Endothelial cell (in vitro differentiated cells): ENCODE measurements at regions not wholly inside any gene's neighbourhood (a gene's known extent, or its start where the extent isn't known, plus 50 kb on each side); places are given as distances from the start of the nearest gene placed in this dataset.
"Not testable (repeated sequence)": the region's sequence is repeated elsewhere in the genome, so short reads cannot be mapped to it uniquely, and the experiment has no call there.

ENCODE experiments used
- DNase-seq: peaks from one replicate; pipeline ENCODE4 v3.0.0; 2021; ENCODE audit warnings: low spot score
- H3K27ac Mint-ChIP-seq: one replicate; pipeline ENCODE4 v1.8.0; 2021; ENCODE audit warnings: mixed read lengths, inconsistent platforms; ENCODE audit not compliant: unreplicated experiment
- H3K27me3 Mint-ChIP-seq: one replicate; pipeline ENCODE4 v1.8.0; 2021; ENCODE audit warnings: mild to moderate bottlenecking, moderate library complexity, mixed read lengths, inconsistent platforms; ENCODE audit not compliant: unreplicated experiment
- H3K36me3 Mint-ChIP-seq: one replicate; pipeline ENCODE4 v1.8.0; 2021; ENCODE audit warnings: mild to moderate bottlenecking, low read depth, mixed read lengths, inconsistent platforms; ENCODE audit not compliant: unreplicated experiment
- H3K4me1 Mint-ChIP-seq: one replicate; pipeline ENCODE4 v1.8.0; 2021; ENCODE audit warnings: mild to moderate bottlenecking, mixed read lengths, inconsistent platforms; ENCODE audit not compliant: unreplicated experiment
- H3K4me3 Mint-ChIP-seq: one replicate; pipeline ENCODE4 v1.8.0; 2021; ENCODE audit warnings: mild to moderate bottlenecking, mixed read lengths, inconsistent platforms; ENCODE audit not compliant: unreplicated experiment
- H3K9me3 Mint-ChIP-seq: one replicate; pipeline ENCODE4 v1.8.0; 2021; ENCODE audit warnings: mixed read lengths, inconsistent platforms; ENCODE audit not compliant: unreplicated experiment
- CTCF ChIP-seq: fragments of 200-600 bp; sonication (generic); IDR thresholded peaks from one replicate; pipeline ENCODE4 v1.5.0; 2021; ENCODE audit warnings: antibody characterized with exemption; ENCODE audit not compliant: unreplicated experiment

GRCh38 chr22:27605390-27605789, 196.2 kb downstream of the MN1 start:
- H3K36me3 Mint-ChIP-seq = no peaks in the 10 kb centered on the region

DNA sequence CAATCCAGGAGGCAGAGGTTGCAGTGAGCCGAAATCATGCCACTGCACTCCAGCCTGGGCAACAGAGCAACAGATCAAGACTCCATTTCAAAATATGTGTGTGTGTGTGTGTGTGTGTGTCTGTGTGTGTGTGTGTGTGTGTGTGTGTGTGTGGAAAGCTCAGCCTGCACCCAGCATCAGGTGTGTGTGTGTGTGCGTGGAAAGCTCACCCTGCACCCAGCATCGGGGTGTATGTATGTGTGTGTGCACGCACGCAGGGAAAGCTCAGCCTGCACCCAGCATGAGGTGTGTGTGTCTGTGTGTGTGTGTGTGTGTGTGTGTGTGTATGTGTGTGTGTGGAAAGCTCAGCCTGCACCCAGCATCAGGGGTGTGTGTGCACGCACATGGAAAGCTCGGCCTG, 193.8 kb downstream of the MN1 start:
- H3K4me1 Mint-ChIP-seq, H3K27me3 Mint-ChIP-seq, H3K4me3 Mint-ChIP-seq, H3K9me3 Mint-ChIP-seq, H3K36me3 Mint-ChIP-seq, H3K27ac Mint-ChIP-seq, DNase-seq: not testable (repeated sequence)

More at GRCh38 chr22:27605390-27605789, 196.2 kb downstream of the MN1 start:
- no peak for TF ChIP-seq CTCF
- Mint-ChIP-seq H3K4me3 (no peak overlapping the region), H3K27ac (no peak overlapping the region), H3K4me1 (no peaks in the 10 kb centered on the region), H3K9me3 (no peaks in the 10 kb centered on the region), H3K27me3 (no peaks in the 10 kb centered on the region)
- no peak for DNase-seq

DNA sequence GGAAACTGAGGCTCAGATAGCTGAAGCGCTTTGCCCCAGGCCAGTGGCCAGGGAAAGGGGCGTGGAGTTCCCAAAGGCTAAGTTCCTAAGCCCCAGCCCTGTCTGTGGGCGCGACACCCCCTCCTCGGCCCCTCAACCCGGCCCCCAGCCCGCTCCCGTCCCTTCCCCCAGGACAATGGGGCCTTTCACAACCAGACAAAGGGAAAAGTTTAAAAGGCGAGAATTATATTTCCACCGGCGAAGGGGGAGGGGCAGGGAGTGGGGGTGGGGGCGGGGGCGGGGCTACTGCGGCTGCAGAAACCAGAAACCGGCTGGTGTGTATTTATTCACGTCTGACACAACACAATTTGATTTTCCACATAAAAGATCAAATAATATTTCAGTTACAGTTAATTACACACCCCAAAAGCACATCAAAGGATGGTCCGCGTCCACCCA, 192.1 kb downstream of the MN1 start:
- Mint-ChIP-seq H3K4me3 (no peak overlapping the region), H3K36me3 (no peaks in the 10 kb centered on the region), H3K9me3 (no peaks in the 10 kb centered on the region), H3K27me3 (peaks cover 3% of the 10 kb centered on the region), H3K4me1 (peaks cover 15% of the 10 kb centered on the region), H3K27ac (no peak overlapping the region)
- no peak for DNase-seq
- no peak for TF ChIP-seq CTCF

- not testable (repeated sequence) for H3K36me3 Mint-ChIP-seq, H3K9me3 Mint-ChIP-seq, H3K27me3 Mint-ChIP-seq, DNase-seq, H3K27ac Mint-ChIP-seq, H3K4me3 Mint-ChIP-seq
- H3K4me1 Mint-ChIP-seq = peaks cover 18% of the 10 kb centered on the region
Observed at GRCh38 chr22:27610164-27610563, 191.4 kb downstream of the MN1 start.

- TF ChIP-seq CTCF = no peak
- no peaks in the 10 kb centered on the region for H3K9me3 Mint-ChIP-seq
- peaks cover 5% of the 10 kb centered on the region for H3K27me3 Mint-ChIP-seq
- H3K4me3 Mint-ChIP-seq = no peak overlapping the region
- no peak overlapping the region for H3K27ac Mint-ChIP-seq
- DNase-seq = no peak
- no peaks in the 10 kb centered on the region for H3K36me3 Mint-ChIP-seq
- H3K4me1 Mint-ChIP-seq = peaks cover 18% of the 10 kb centered on the region
Observed at GRCh38 chr22:27610863-27611786, 190.4 kb downstream of the MN1 start.

GRCh38 chr22:27612115-27612514, 189.4 kb downstream of the MN1 start:
- Mint-ChIP-seq H3K27ac (no peak overlapping the region), H3K4me3 (no peak overlapping the region)

More at GRCh38 chr22:27612115-27612514, 189.4 kb downstream of the MN1 start:
- Mint-ChIP-seq H3K4me1 (peaks cover 18% of the 10 kb centered on the region), H3K27me3 (peaks cover 6% of the 10 kb centered on the region), H3K36me3 (no peaks in the 10 kb centered on the region), H3K9me3 (no peaks in the 10 kb centered on the region)
- no peak for DNase-seq
- TF ChIP-seq CTCF = no peak
